Stimulated activated CD8-positive, alpha-beta memory T cell treated with anti-CD3 and anti-CD28 coated beads, Interleukin-12 subunit alpha, Interleukin-12 subunit beta, amount 100 ng/mL, for 1 hour (primary cell): ENCODE measurements at regions not wholly inside any gene's neighbourhood (a gene's known extent, or its start where the extent isn't known, plus 50 kb on each side); places are given as distances from the start of the nearest gene placed in this dataset.

Experiments
- DNase-seq: peaks from one replicate; pipeline ENCODE4 v3.0.0-alpha.2; 2020; ENCODE audit warnings: low read depth

- DNase-seq, result no peak
Observed at GRCh38 chr3:72396899-72397298, 451.3 kb downstream of the SHQ1 start.

GRCh38 chr3:72395776-72396311 lies 452.4 kb downstream of the SHQ1 start:
- no peak for DNase-seq

GRCh38 chr3:72393455-72393854 lies 454.8 kb downstream of the SHQ1 start:
- DNase-seq, result no peak

GRCh38 chr3:72391659-72392058 lies 456.6 kb downstream of the SHQ1 start:
- DNase-seq, result no peak

GRCh38 chr3:72390841-72391240 lies 457.4 kb downstream of the SHQ1 start:
- no peak for DNase-seq

GRCh38 chr3:72388644-72389043 lies 459.6 kb downstream of the SHQ1 start:
- DNase-seq, result no peak

- DNase-seq, result no peak
Observed at GRCh38 chr3:72388117-72388516, 460.1 kb downstream of the SHQ1 start.

- DNase-seq, result no peak
Observed at GRCh38 chr3:72386327-72387000, 461.8 kb downstream of the SHQ1 start.

GRCh38 chr3:72385167-72385566 lies 463.1 kb downstream of the SHQ1 start:
- DNase-seq, result no peak

- no peak for DNase-seq
Observed at GRCh38 chr3:72384602-72385001, 463.6 kb downstream of the SHQ1 start.

GRCh38 chr3:72383883-72384282 lies 464.4 kb downstream of the SHQ1 start:
- no peak for DNase-seq

GRCh38 chr3:72383230-72383629 lies 465.0 kb downstream of the SHQ1 start:
- no peak for DNase-seq

GRCh38 chr3:72382460-72382859 lies 465.8 kb downstream of the SHQ1 start:
- no peak for DNase-seq

GRCh38 chr3:72381584-72381983 lies 466.7 kb downstream of the SHQ1 start:
- no peak for DNase-seq

- no peak for DNase-seq
Observed at GRCh38 chr3:72380711-72381493, 467.3 kb downstream of the SHQ1 start.

- no peak for DNase-seq
Observed at GRCh38 chr3:72380193-72380592, 468.1 kb downstream of the SHQ1 start.

- no peak for DNase-seq
Observed at GRCh38 chr3:72379500-72380187, 468.6 kb downstream of the SHQ1 start.

GRCh38 chr3:72378287-72378686 lies 470.0 kb downstream of the SHQ1 start:
- DNase-seq, result no peak

- DNase-seq, result no peak
Observed at GRCh38 chr3:72376956-72377710, 471.1 kb downstream of the SHQ1 start.

- no peak for DNase-seq
Observed at GRCh38 chr3:72375237-72376076, 472.8 kb downstream of the SHQ1 start.

- DNase-seq, result no peak
Observed at GRCh38 chr3:72373139-72373538, 475.1 kb downstream of the SHQ1 start.
